ENCODE measurements at regions not wholly inside any gene's neighbourhood (a gene's known extent, or its start where the extent isn't known, plus 50 kb on each side); places are given as distances from the start of the nearest gene placed in this dataset.
"Not testable (repeated sequence)": the region's sequence is repeated elsewhere in the genome, so short reads cannot be mapped to it uniquely, and the experiment has no call there.

DNA sequence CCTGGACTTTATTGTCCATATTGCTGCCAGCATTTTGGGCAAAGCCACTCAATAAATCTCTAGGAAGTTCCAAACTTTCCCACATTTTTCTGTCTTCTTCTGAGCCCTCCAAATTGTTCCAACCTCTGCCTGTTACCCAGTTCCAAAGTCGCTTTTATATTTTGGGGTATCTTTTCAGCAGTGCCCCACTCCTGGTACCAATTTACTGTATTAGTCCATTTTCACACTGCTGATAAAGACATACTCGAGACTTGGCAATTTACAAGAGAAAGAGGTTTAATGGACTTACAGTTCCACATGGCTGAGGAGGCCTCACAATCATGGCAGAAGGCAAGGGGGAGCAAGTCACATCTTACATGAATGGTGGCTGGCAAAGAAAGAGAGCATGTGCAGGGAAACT lies 53.4 kb downstream of the AHSP start:
- not testable (repeated sequence) for DNase-seq (ENCODE audit: low read depth in 2 of 2, low spot score in 1 of 2)

DNA sequence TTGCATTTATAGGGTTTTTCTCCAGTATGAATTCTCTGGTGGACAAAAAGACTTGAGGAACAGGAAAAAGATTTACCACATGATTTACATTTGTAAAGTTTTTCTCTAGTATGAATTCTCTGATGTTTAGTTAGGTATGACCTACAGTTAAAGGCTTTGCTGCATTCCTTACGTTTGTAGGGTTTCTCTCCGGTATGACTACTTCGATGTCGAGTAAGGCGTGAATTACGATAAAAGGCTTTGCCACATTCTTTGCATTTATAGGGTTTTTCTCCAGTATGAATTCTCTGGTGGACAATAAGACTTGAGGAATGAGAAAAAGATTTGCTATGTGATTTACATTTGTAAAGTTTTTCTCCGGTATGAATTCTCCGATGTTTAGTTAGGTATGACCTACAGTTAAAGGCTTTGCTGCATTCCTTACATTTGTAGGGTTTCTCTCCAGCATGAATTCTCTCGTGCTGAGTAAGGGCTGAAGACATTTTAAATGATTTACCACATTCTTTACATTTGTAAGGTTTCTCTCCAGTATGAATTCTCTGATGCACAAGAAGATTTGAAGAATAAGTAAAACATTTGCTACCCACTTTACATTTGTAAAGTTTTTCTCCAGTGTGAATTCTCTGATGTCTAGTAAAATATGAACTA lies 74.2 kb downstream of the AHSP start:
- not testable (repeated sequence) for DNase-seq (ENCODE audit: low read depth in 2 of 2, low spot score in 1 of 2)

DNA sequence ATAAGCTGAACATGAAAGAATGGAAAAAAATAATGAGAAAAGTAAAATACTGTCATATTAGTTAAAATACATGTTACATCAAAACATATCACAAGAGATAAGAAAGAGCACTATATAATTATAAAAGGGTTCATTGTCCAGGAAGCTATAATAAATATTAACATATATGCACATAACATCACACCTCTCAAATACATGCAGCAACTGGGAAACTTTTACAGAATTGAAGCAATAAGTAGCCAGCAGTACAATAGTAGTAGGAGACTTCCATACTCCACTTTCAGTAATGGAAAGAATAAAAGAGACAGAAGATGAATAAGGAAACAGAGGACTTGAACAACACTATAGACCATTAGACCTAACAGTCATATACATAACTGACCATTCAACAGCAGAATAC lies 90.4 kb downstream of the AHSP start:
- DNase-seq (ENCODE audit: low read depth in 2 of 2, low spot score in 1 of 2), result no peak

- DNase-seq (ENCODE audit: low read depth in 2 of 2, low spot score in 1 of 2), result no peak
These were observed 108.7 kb downstream of the AHSP start for GRCh38 chr16:31636433-31636832.

GRCh38 chr16:31641279-31641678 lies 113.6 kb downstream of the AHSP start:
- no peak for DNase-seq (ENCODE audit: low read depth in 2 of 2, low spot score in 1 of 2)

DNA sequence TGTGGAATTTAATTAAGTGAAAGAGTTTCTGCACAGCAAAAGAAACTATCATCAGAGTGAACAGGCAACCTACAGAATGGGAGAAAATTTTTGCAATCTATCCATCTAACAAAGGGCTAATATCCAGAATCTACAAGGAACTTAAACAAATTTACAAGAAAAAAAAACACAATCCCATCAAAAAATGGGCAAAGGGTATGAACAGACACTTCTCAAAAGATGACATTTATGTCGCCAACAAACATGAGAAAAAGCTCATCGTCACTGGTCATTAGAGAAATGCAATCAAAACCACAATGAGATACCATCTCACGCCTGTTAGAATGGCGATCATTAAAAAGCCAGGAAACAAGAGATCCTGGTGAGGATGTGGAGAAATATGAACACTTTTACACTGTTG lies 128.0 kb downstream of the AHSP start:
- not testable (repeated sequence) for DNase-seq (ENCODE audit: low read depth in 2 of 2, low spot score in 1 of 2)

GRCh38 chr16:31664683-31665482 lies 137.2 kb downstream of the AHSP start:
- no peak for DNase-seq (ENCODE audit: low read depth in 2 of 2, low spot score in 1 of 2)

- no peak for DNase-seq (ENCODE audit: low read depth in 2 of 2, low spot score in 1 of 2)
These were observed 147.0 kb downstream of the AHSP start for GRCh38 chr16:31674686-31675085.

DNA sequence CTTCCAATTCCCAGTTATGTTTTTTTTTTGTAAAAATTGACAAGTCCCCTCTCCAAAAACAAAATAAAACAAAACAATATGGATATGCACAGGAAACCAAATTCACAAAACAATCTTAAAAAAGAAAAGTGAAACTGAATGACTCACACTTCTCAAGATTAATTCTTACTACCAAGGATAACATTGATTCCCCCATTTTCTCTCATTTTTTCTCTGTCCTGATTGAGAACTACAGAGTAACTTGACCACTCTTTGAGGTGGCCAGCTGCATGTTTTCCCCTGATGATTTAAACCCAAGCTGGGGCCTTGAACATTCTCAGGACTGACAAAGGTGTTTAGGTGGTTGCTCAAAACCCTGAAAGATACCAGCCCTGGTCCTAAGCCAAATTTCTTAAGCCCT lies 149.0 kb downstream of the AHSP start:
- DNase-seq (ENCODE audit: low read depth in 2 of 2, low spot score in 1 of 2), result no peak

GRCh38 chr16:31678649-31679325 lies 151.1 kb downstream of the AHSP start:
- no peak for DNase-seq (ENCODE audit: low read depth in 2 of 2, low spot score in 1 of 2)

DNA sequence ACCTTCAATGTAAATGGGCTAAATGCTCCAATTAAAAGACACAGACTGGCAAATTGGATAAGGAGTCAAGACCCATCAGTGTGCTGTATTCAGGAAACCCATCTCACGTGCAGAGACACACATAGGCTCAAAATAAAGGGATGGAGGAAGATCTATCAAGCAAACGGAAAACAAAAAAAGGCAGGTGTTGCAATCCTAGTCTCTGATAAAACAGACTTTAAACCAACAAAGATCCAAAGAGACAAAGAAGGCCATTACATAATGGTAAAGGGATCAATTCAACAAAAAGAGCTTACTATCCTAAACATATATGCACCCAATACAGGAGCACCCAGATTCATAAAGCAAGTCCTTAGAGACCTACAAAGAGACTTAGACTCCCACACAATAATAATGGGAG lies 161.6 kb downstream of the AHSP start:
- DNase-seq (ENCODE audit: low read depth in 2 of 2, low spot score in 1 of 2), result not testable (repeated sequence)

DNA sequence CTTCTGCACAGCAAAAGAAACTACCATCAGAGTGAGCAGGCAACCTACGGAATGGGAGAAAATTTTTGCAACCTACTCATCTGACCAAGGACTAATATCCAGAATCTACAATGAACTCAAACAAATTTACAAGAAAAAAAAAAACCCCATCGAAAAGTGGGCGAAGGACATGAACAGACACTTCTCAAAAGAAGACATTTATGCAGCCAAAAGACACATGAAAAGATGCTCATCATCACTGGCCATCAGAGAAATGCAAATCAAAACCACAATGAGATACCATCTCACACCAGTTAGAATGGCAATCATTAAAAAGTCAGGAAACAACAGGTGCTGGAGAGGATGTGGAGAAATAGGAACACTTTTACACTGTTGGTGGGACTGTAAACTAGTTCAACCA lies 164.6 kb downstream of the AHSP start:
- not testable (repeated sequence) for DNase-seq (ENCODE audit: low read depth in 2 of 2, low spot score in 1 of 2)

- no peak for DNase-seq (ENCODE audit: low read depth in 2 of 2, low spot score in 1 of 2)
These were observed 166.0 kb downstream of the AHSP start for GRCh38 chr16:31693733-31694132.

DNA sequence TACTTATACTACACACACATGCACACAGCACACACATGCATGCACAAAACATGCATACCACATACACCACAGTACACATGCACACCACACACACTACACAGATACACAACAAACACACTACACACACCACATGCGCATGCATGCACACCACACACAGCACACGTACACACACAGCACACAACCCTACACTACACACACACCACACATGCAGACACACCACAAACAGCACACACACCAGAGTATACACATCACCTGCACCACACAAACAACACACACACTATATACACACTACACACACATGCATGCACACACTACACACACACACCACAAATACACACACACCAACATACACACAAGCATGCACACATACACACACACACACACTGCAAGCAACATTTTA lies 166.8 kb downstream of the AHSP start:
- no peak for DNase-seq (ENCODE audit: low read depth in 2 of 2, low spot score in 1 of 2)

GRCh38 chr16:31695667-31696066 lies 168.0 kb downstream of the AHSP start:
- DNase-seq (ENCODE audit: low read depth in 2 of 2, low spot score in 1 of 2), result peak in 1 of 2 donors; percentile 14

- no peak for DNase-seq (ENCODE audit: low read depth in 2 of 2, low spot score in 1 of 2)
These were observed 169.5 kb downstream of the AHSP start for GRCh38 chr16:31696968-31697743.

DNA sequence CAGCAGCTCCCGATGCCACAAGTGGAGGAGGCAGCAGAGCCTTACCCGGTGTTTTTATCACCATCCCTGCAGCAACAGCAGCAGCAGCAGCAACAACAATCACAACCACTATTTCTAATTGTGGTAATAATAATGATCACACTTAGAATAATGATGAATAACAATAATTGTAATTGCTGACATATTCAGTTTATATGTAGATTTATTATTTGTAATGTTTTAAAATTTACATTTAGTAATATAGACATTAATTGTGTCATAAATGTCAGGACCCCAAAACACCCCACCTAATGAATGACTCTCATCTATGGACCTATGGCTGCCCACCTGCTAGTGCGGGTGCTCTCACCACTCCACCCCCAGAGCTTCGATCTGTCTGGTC lies 170.0 kb downstream of the AHSP start:
- DNase-seq (ENCODE audit: low read depth in 2 of 2, low spot score in 1 of 2), result no peak

- DNase-seq (ENCODE audit: low read depth in 2 of 2, low spot score in 1 of 2), result no peak
These were observed 171.2 kb downstream of the AHSP start for GRCh38 chr16:31698901-31699300.

GRCh38 chr16:31699601-31700000 lies 171.9 kb downstream of the AHSP start:
- DNase-seq (ENCODE audit: low read depth in 2 of 2, low spot score in 1 of 2), result no peak

- no peak for DNase-seq (ENCODE audit: low read depth in 2 of 2, low spot score in 1 of 2)
These were observed 172.5 kb downstream of the AHSP start for GRCh38 chr16:31700200-31700529.

DNA sequence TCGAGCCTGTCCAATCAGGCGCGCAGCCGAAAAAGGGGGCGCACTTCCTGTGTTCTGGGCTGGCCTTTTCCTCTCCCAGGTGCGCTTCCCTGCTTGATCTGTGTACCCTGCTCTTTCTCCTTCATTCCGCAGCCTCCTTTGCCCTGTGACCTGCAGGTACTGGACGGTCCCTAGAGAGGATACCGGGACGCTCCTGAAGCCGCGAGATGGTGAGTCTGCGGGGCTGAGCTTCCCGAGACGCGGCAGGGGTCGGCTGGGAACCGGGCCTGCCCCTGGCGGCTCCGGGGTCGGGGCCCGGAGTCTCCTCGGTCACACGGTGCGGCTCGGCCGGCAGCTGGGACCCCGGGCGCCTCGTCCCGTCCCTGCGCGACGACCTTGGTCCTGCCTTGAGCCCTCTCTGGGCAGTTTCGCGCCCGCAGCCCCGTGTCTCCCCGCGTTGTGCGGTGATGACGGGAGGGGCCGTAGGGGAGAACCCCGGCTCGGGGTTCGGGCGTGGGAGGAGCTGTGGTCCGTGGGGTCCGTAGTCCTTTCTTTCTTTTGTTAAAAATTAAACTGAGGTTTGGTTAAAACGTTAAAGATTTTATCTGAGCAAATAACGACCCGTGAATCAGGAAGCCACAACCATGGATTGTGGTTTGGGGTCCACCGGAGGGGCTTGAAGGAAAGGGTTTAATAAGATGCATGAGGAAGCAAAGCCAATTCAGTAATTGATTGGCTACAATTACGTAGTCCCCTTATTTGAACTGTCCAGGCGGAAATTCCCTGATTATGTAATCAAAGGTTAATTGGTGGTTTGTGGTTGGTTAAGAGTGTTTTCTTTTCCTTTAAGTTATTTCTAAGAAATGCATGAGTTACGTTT lies 172.8 kb upstream of the ZNF267 start:
- peak; percentile 64 to 79 for DNase-seq (ENCODE audit: low read depth in 2 of 2, low spot score in 1 of 2)
